ENCODE measurements at regions not wholly inside any gene's neighbourhood (a gene's known extent, or its start where the extent isn't known, plus 50 kb on each side); places are given as distances from the start of the nearest gene placed in this dataset.

GRCh38 chr2:215830304-215830703, 183.0 kb downstream of the MREG start:
- TF ChIP-seq EZH2phosphoT487 (IDR thresholded peaks at IDR 0.05; ENCODE audit: borderline replicate concordance, low read depth) (no peak), CTCF (IDR thresholded peaks at IDR 0.05) (no peak)

Data from SK-N-SH (cell line).